ENCODE measurements at regions not wholly inside any gene's neighbourhood (a gene's known extent, or its start where the extent isn't known, plus 50 kb on each side); places are given as distances from the start of the nearest gene placed in this dataset.
A peak's percentile ranks its signal among the peaks of the same experiment; 100 is the strongest.
"Not testable (repeated sequence)": the region's sequence is repeated elsewhere in the genome, so short reads cannot be mapped to it uniquely, and the experiment has no call there.

DNA sequence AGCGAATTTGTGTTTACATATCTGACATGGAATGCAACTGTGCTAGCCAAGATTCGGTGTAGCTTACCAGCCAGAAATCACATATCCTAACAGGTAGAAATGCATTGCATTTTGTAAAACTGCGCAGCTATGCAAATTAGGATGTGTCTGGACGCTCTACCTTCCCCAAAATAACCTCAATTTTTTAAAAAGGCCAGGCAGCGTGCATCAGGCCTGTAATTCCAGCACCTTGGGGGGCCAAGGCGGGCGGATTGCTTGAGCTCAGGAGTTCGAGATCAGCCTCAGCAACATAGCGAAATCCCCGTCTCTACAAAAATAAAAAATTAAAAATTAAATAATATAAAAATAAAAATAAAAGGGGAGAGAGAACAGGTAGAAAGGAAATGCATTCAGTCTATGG lies 305.0 kb downstream of the TYW1 start:
- Mint-ChIP-seq H3K27me3 (ENCODE audit: low read depth) (no peaks in the 10 kb centered on the region), H3K4me1 (ENCODE audit: low read depth) (peaks cover 26% of the 10 kb centered on the region), H3K27ac (no peak overlapping the region), H3K9me3 (no peaks in the 10 kb centered on the region), H3K36me3 (ENCODE audit: low read depth) (peaks cover 2% of the 10 kb centered on the region), H3K4me3 (peak overlapping the region; percentile 89)
- DNase-seq: no peak
- CTCF ChIA-PET: interaction anchor here (1.2 to 1.5 kb wide), 2 partner anchors 261 to 478 kb away, joined by 3 to 5 read pairs; no protein-coding TSS in a partner anchor
- intact Hi-C loops (cut with micrococcal nuclease): loop anchor here (1.0 to 10.0 kb wide), 5 partner anchors 173 to 1187 kb away; partner anchors contain the start of genes CRCP and TYW1

DNA sequence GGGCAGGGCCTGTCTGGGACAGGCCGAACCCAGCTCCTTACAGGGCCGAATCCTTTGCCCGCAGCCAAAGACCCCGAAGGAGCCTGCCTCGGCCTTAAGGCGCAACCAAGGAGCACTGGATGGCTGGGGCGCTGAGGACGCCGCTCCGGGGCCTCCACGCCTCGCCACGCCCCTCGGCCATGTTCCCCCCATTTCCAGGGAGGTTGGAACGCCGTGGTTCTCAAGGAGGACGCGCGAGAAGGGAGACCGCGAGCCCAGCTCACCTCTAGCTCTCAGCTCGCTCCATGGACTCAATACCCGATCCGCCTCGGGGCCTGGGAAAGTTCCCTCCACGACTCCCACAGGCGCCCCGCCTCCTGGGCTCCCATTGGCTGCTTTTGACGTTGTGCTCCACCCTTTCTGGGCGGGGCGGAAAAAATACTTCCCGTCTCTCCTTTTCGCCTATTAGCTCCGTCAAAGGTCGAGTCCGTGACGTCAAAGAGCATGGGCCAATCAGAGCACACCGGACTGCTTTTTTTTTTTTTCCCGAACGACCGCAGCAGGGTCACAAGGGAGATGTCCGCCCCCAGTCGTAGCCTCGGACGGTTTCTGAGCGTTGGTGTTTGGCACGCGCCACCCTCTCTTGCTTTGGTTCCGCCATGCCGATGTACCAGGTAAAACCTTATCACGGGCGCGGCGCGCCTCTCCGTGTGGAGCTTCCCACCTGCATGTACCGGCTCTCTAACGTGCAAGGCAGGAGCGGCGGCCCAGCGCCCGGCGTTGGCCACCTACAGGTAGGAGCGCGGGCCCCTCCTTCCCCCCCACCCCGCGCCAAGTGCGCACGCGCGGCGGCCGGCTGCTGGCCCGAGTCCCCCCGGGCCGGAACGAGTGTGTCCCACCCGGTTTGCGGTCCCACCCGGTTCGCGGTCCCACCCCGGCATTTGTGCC lies 305.7 kb downstream of the TYW1 start:
- H3K27me3 Mint-ChIP-seq (ENCODE audit: low read depth): no peaks in the 10 kb centered on the region
- H3K36me3 Mint-ChIP-seq (ENCODE audit: low read depth): peaks cover 4% of the 10 kb centered on the region
- H3K4me1 Mint-ChIP-seq (ENCODE audit: low read depth): peaks cover 26% of the 10 kb centered on the region
- peak overlapping the region; percentile 92 for H3K27ac Mint-ChIP-seq
- CTCF ChIA-PET: interaction anchor here (0.6 to 1.5 kb wide), 4 partner anchors 84 to 479 kb away, joined by 3 to 5 read pairs (median 4); no protein-coding TSS in a partner anchor
- no peaks in the 10 kb centered on the region for H3K9me3 Mint-ChIP-seq
- intact Hi-C loops (cut with micrococcal nuclease): loop anchor here (1.0 to 10.0 kb wide), 5 partner anchors 174 to 1188 kb away; partner anchors contain the start of genes CRCP and TYW1
- peak; percentile 100 for DNase-seq
- H3K4me3 Mint-ChIP-seq: peak overlapping the region; percentile 89

DNA sequence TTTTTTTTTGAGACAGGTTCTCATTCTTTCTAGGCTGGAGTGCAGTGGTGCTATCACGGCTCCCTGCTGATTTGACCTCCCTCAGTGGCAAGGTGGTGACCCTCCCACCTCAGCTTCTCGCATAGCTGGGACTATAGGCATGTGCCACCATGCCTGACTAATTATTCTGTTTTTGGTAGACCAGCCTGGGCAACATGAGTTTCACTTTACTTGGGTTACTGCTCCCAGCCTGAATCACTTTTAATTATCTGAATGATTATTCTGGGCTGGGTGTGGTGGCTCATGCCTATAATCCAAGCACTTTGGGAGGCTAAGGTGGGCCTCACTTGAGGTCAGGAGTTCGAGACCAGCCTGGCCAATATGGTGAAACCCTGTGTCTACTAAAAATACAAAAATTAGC lies 308.2 kb downstream of the TYW1 start:
- H3K9me3 Mint-ChIP-seq; H3K4me3 Mint-ChIP-seq; H3K27ac Mint-ChIP-seq; CTCF ChIA-PET; DNase-seq; H3K27me3 Mint-ChIP-seq (ENCODE audit: low read depth): not testable (repeated sequence)
- intact Hi-C loops (cut with micrococcal nuclease): loop anchor here (10.0 kb wide), 1 partner anchor 1190 kb away; the partner anchor contains the start of gene CRCP
- Mint-ChIP-seq H3K4me1 (ENCODE audit: low read depth) (peaks cover 24% of the 10 kb centered on the region), H3K36me3 (ENCODE audit: low read depth) (peaks cover 10% of the 10 kb centered on the region)

- no peak for DNase-seq
- intact Hi-C loops (cut with micrococcal nuclease): loop anchor here (10.0 kb wide), 1 partner anchor 1192 kb away; the partner anchor contains the start of gene CRCP
- Mint-ChIP-seq H3K4me3 (no peak overlapping the region), H3K27ac (no peak overlapping the region), H3K4me1 (ENCODE audit: low read depth) (peaks cover 17% of the 10 kb centered on the region), H3K36me3 (ENCODE audit: low read depth) (peaks cover 18% of the 10 kb centered on the region), H3K9me3 (no peaks in the 10 kb centered on the region), H3K27me3 (ENCODE audit: low read depth) (no peaks in the 10 kb centered on the region)
- CTCF ChIA-PET: no interaction called here
Observed at GRCh38 chr7:67306331-67306730, 309.7 kb downstream of the TYW1 start.

GRCh38 chr7:67309764-67310549 lies 313.3 kb downstream of the TYW1 start:
- Mint-ChIP-seq H3K9me3 (no peaks in the 10 kb centered on the region), H3K27me3 (ENCODE audit: low read depth) (no peaks in the 10 kb centered on the region), H3K4me1 (ENCODE audit: low read depth) (peaks cover 6% of the 10 kb centered on the region), H3K27ac (no peak overlapping the region), H3K36me3 (ENCODE audit: low read depth) (peaks cover 31% of the 10 kb centered on the region), H3K4me3 (no peak overlapping the region)
- intact Hi-C loops (cut with micrococcal nuclease): loop anchor here (10.0 kb wide), 1 partner anchor 1195 kb away; the partner anchor contains the start of gene CRCP
- CTCF ChIA-PET: no interaction called here
- DNase-seq: no peak

- CTCF ChIA-PET: no interaction called here
- Mint-ChIP-seq H3K27ac (no peak overlapping the region), H3K36me3 (ENCODE audit: low read depth) (peaks cover 36% of the 10 kb centered on the region), H3K27me3 (ENCODE audit: low read depth) (no peaks in the 10 kb centered on the region), H3K4me1 (ENCODE audit: low read depth) (no peaks in the 10 kb centered on the region), H3K4me3 (no peak overlapping the region), H3K9me3 (no peaks in the 10 kb centered on the region)
- intact Hi-C loops (cut with micrococcal nuclease): no loop called here
- no peak for DNase-seq
Observed at GRCh38 chr7:67311901-67312300, 315.3 kb downstream of the TYW1 start.

- H3K27me3 Mint-ChIP-seq (ENCODE audit: low read depth): no peaks in the 10 kb centered on the region
- no peak overlapping the region for H3K27ac Mint-ChIP-seq
- no peak overlapping the region for H3K4me3 Mint-ChIP-seq
- H3K36me3 Mint-ChIP-seq (ENCODE audit: low read depth): peaks cover 32% of the 10 kb centered on the region
- intact Hi-C loops (cut with micrococcal nuclease): no loop called here
- no peaks in the 10 kb centered on the region for H3K4me1 Mint-ChIP-seq (ENCODE audit: low read depth)
- no peak for DNase-seq
- CTCF ChIA-PET: no interaction called here
- no peaks in the 10 kb centered on the region for H3K9me3 Mint-ChIP-seq
Observed at GRCh38 chr7:67313213-67313612, 316.6 kb downstream of the TYW1 start.

GRCh38 chr7:67316902-67317301 lies 320.3 kb downstream of the TYW1 start:
- H3K9me3 Mint-ChIP-seq; H3K4me3 Mint-ChIP-seq; intact Hi-C loops (cut with micrococcal nuclease); H3K27me3 Mint-ChIP-seq (ENCODE audit: low read depth); H3K4me1 Mint-ChIP-seq (ENCODE audit: low read depth); H3K27ac Mint-ChIP-seq; DNase-seq: not testable (repeated sequence)
- peaks cover 24% of the 10 kb centered on the region for H3K36me3 Mint-ChIP-seq (ENCODE audit: low read depth)
- CTCF ChIA-PET: interaction anchor here (1.2 kb wide), 1 partner anchor 25 kb away, joined by 4 read pairs; no protein-coding TSS in a partner anchor

DNA sequence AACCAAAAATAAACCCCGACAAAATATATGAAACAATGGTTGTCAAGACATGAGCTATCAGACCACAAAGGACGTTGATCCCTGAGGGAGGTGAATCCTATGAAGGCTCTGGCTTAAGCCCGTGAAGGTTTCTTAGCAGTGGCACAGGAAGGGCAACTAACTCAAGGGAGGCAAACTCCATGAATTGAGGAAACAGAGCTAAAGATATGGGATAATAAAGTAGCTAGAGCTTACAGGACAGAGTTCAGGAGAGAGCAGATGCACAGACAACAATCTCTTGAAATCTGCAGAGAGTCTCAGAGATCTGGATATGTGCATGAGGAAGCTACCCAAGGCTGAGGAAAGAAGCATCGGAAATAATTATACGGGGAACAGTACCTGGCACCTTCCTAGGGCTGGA lies 331.6 kb downstream of the TYW1 start:
- CTCF ChIA-PET; H3K4me1 Mint-ChIP-seq (ENCODE audit: low read depth); H3K9me3 Mint-ChIP-seq; H3K36me3 Mint-ChIP-seq (ENCODE audit: low read depth); DNase-seq; H3K4me3 Mint-ChIP-seq; intact Hi-C loops (cut with micrococcal nuclease); H3K27me3 Mint-ChIP-seq (ENCODE audit: low read depth); H3K27ac Mint-ChIP-seq: not testable (repeated sequence)

GRCh38 chr7:67335165-67335564 lies 338.5 kb downstream of the TYW1 start:
- intact Hi-C loops (cut with micrococcal nuclease); H3K4me1 Mint-ChIP-seq (ENCODE audit: low read depth); H3K4me3 Mint-ChIP-seq; H3K36me3 Mint-ChIP-seq (ENCODE audit: low read depth); DNase-seq; H3K9me3 Mint-ChIP-seq; H3K27me3 Mint-ChIP-seq (ENCODE audit: low read depth); CTCF ChIA-PET; H3K27ac Mint-ChIP-seq: not testable (repeated sequence)

- intact Hi-C loops (cut with micrococcal nuclease); H3K9me3 Mint-ChIP-seq; H3K4me3 Mint-ChIP-seq; DNase-seq; H3K27me3 Mint-ChIP-seq (ENCODE audit: low read depth); CTCF ChIA-PET; H3K36me3 Mint-ChIP-seq (ENCODE audit: low read depth); H3K4me1 Mint-ChIP-seq (ENCODE audit: low read depth); H3K27ac Mint-ChIP-seq: not testable (repeated sequence)
Observed at GRCh38 chr7:67335663-67336062, 339.0 kb downstream of the TYW1 start.

DNA sequence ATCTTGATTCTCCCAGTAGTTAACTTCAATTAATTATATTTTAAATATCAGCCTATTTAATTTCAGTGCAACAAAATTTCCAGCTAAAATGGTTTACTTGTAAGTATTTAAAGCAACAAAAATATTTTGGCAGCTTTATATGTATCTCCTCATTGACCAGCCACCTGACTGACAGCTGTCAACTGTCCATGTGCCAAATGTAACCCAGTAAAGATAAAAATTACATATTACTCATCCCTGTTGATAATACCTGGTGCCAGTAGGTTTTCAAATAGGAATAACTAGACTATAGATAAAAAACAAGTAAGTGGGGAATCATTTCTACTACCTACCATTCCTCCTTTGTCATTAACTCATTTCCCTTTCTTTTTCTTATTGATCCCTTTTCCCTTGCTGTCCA lies 341.9 kb downstream of the TYW1 start:
- CTCF ChIA-PET; DNase-seq; H3K9me3 Mint-ChIP-seq; H3K4me3 Mint-ChIP-seq; intact Hi-C loops (cut with micrococcal nuclease); H3K27ac Mint-ChIP-seq; H3K27me3 Mint-ChIP-seq (ENCODE audit: low read depth); H3K4me1 Mint-ChIP-seq (ENCODE audit: low read depth): not testable (repeated sequence)
- peaks cover 18% of the 10 kb centered on the region for H3K36me3 Mint-ChIP-seq (ENCODE audit: low read depth)

Data from activated naive CD4-positive, alpha-beta T cell treated with anti-CD3 and anti-CD28 coated beads for 36 hours (primary cell).